ENCODE measurements at regions not wholly inside any gene's neighbourhood (a gene's known extent, or its start where the extent isn't known, plus 50 kb on each side); places are given as distances from the start of the nearest gene placed in this dataset.

DNA sequence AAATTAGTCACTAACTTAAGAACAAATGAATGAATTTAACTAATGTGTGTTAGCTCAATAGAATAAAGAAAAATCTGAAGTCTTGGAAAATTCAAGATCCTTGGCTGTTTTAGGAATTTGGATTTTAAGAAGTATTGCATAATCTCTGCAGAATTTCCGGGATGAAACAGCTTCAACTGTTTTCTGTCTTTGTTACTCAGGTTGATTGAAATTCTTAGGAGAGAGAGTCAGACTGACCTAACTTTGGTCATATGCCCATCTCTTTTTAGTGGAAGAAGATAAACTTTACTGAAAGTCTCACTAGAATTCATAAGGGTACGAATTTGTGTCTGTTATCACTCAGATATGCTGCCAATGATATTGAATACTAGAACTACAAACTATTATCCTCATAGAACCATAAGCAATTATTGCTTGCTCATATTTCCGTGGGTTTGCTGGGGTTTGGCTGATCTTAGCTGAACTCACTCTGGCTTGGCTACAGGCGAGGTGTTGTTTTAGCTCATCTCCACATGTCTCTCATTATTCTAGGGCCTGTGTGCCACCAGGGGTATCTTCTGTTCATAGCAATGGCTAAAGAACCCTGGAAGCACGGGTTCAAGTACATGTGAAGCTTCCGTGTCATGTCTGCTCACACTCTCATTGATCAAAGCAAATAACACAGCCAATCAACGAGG lies 257.4 kb upstream of the NOVA1 start:
- no peak for DNase-seq (ENCODE audit: low read depth, low spot score)

DNA sequence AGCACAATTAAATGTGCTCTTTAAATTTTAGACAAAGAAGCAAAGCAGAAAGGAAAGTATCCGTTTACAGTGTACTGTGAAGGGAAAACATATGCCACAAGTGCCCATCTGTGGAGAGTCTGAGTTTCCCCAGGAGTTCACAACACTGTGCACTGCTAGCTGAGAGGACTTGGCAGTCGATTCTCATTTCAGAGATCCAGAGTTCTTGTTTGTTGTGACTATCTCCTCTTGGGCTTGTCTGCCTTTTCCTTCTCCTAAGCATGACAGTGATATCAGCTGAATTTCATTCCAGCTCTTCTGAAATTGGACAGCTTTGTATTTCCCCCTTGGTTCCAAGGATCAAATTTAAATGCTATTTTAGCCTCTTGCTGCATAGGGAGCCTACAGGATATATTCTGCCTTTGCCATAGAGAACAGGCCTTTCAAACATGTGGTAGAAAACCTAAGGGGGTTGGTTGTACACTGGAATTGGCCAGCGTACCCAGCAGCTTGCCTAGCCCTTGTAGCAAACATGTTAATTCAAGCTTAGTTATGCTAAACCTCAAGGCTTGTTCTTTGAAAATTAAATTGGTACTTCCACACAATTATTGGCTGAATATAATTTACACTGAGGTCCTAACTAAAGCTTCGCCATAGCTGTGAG lies 259.2 kb upstream of the NOVA1 start:
- DNase-seq (ENCODE audit: low read depth, low spot score): no peak

DNA sequence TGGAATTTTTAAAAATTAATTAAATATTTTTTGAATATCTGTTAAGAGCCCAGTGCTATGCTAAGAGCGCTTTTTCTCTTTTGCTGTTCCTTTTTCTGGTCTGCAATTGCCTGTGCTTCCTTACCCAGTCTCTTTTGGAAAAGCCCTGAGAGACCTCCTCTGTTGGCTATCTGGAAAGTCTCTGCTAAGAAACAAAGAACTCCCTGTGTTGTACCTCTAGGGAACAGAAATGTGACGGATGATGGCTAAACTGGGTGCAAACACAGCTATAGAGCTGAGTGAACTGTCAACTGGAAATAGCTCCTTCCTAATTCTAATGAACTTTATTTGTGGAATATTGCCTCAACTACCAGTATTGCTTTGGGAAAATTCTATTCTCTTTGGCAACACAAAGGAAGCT lies 261.6 kb upstream of the NOVA1 start:
- no peak for DNase-seq (ENCODE audit: low read depth, low spot score)

DNA sequence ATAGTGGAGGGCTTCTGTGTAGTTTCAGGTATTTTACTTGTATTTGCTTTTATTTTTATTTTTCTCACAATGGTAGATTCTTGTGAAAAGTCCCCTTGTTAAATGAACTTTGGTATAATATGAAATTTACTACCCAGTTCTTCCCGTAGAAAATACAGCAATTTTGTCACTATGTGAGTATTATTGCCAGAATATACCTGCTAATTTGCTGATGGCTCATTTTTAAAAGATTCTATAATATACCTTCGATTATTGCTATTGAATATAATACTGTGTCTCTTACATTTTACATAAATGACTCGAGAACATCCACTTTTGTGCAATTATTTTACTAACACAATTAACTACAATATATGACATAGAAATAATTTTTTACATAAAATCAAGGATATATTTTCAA lies 262.3 kb upstream of the NOVA1 start:
- no peak for DNase-seq (ENCODE audit: low read depth, low spot score)

DNA sequence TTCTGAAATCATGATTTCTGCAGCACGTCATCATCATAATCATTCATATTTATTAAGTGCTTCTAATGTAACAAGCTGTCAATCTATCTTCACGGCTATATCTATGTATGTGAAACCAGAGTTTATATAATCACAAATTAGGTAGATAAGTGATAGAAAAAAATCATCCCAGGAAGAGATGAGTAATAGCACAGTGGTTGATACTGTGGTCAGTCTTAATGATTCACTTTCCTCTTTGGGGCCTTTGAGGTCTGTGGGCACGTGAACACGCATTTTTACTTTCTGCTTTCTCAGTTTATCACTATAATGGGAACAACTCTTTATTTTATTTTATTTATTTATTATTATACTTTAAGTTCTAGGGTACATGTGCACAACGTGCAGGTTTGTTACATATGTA lies 265.9 kb upstream of the NOVA1 start:
- peak; percentile 50 for DNase-seq (ENCODE audit: low read depth, low spot score)

DNA sequence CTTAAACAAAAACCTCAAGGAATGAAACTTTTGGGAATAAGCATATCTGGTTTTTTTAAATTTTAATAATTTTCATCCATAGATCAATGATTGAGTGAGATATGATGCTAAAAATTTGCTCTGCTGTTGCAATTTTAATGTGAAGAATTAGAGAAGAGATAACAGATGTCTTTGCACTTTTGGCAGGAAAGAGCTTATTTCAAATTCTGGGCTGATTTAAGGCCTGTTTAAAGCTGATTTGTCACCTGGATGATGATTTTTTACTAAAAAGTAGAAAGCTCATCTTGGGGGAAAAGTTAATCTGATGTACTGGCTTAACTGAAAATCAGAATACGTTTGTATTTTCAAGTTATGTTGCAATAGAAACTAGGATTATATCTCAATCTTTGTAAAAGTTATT lies 268.9 kb upstream of the NOVA1 start:
- no peak for DNase-seq (ENCODE audit: low read depth, low spot score)

DNA sequence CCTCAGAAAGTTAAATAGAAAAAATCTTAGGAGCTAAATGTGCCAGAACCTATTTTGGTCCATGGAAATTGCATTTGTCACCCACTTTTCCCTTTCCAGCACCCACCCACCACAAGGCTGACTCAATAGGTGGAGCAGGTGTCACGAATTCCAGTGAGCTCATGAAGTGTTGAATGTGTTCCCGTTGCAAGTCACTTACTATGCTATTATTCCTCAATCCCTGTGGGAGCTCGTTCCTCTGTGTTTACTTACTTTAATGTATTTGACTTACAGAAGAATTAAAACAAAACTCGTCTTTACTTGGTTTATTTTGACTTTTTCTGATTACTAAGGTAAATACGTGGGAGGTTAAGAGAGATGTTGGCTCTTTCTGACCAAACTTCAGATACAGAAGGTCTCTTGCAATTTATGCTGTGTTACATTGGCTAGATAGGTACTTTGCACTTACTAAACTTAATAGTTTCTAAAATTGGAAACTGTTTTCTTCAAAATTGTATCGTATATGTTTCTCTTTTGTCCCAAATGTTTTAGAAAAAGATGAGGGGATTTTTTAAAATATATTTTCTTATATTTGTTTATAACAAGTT lies 269.4 kb upstream of the NOVA1 start:
- peak; percentile 50 for DNase-seq (ENCODE audit: low read depth, low spot score)

DNA sequence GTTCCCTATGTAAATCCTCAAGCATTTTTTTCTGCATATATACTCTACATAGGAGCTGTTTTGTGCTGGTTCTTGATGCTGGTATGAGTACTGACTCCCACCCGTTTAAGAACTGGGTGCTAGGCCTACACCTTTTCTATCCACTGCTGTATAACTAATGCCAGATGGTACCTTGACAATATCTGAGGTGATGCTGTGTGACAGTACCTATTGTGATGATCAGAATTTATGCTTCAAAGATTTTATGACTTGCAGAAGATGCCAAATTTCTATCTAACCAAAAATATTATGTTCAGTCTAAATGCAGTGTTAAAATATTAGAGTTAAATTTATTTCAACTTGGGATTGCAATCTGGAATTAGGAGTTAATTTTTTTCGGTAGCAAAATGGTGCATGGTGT lies 272.3 kb upstream of the NOVA1 start:
- no peak for DNase-seq (ENCODE audit: low read depth, low spot score)

DNA sequence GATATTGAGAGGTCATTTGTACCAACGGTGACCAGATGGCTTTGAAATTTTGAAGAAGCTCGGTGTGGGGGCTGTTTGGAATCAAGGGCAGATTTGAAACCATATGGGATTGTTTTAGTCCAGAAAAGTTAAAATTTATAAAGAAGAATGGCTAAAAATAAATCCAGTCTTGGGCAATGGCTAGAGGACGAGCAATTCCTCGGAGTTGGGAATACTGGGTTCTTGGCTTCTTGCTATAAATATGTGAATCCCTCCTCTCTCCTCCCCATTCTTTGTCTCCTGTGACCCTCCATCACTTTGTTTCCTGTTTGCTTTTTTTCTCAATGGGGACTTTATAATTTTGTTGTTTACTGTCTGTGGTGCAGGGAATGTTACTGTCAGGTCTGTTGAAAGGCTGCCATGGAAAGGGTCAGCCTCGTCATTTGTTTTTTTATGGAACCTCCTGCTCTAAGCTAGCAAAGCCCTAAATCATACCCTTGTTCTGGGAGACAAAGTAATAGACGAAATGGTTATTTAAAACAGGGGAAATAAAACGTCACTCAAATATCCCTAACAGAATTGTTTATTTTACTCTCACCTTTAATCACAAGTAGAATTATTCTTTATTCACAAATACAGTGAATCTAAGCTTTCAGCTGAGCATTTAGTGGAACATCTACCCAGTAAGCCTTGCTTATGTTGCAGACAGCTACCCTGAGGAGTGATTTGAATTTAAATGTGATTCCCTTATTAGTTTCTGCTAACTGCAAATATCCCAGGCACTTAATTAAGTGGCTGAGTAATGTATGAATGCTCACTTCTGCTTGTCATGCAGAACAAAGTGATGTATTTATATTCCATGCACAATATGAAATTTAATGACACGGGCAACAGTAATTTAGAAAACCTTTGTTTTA lies 273.1 kb upstream of the NOVA1 start:
- DNase-seq (ENCODE audit: low read depth, low spot score): no peak

DNA sequence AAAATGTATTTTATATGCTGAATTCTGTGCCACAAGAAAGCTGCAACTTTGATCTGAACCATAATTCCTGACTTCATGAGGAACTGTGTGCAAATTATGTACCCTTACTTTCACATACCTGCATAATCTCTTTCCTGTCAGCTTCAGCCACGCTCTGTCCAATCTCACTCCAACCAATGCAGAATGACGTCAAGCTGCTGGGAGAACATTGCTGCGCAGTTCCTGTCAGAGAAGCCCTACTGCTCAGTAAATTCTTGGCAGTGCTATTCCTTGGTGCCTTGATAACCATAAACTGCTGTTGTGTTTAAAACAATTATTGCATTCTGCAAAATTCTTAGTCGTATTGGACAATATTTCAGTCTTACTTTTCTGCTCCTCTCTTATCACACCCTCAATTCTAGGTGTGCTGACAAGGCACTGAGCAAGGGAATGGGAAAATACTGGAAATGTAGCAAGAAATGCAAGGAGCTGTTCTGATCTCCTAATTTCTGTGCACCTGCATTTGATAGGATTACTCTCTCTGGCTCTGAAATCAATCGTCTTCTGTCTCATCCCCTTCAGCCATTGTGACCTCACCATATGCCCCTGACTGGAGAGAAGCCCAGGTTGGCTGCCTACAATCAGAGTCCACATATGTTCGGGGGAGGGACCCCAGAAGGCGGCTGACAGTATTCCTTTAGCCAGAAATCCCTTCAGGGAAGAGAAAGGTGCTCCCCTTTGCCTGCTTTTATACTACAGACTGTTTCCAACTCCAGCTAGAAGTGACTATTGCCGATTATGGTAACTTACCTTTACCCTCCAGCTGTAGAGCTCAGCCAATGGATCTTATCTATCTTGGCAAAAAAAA lies 274.9 kb upstream of the NOVA1 start:
- DNase-seq (ENCODE audit: low read depth, low spot score): peak; percentile 45

DNA sequence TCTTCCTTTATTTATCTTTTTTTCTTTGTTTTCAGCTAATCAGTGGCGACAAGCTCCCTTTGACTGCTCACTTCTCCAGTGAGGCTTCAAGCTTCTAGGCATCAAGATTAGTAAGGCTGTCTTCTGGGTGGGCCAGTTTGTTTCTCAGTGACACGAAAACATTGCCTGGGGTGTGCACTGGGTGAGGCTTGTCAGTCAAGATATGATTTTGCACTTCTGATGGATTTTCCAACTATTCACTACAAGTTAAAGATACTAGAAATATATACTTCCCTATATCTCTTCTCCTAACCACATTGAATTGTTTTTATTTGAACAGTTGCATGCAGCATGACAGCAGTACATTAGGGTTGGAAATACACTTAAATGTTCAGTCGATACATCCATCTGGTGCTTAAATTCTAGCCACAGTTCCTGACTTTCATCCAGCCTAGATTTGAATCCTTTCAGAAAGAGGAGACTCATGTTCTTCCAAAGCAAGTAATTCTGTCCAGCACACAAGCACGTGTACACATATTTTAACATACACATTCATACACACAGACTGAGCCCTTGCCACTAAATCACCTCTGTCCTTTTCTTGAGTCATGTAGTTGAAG lies 275.6 kb upstream of the NOVA1 start:
- no peak for DNase-seq (ENCODE audit: low read depth, low spot score)

DNA sequence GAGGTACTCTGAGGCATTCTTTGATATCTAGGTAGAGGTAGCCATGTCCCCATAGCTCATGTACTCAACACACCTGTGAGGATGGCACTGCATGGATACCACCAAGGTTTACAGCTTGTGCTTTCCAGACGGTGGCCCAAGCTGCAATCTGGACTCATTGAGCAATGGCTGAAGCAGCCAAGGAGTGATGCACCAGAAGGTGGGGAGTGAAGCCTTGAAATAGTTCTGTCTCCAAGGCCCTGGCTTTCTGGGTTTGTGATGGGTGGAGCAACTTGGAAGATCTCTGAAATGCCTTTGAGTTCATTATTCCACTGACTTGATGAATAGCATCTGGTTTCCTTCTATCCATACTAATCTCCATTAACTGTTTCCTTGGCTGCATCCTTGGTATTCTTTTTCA lies 290.0 kb upstream of the NOVA1 start:
- DNase-seq (ENCODE audit: low read depth, low spot score): no peak

DNA sequence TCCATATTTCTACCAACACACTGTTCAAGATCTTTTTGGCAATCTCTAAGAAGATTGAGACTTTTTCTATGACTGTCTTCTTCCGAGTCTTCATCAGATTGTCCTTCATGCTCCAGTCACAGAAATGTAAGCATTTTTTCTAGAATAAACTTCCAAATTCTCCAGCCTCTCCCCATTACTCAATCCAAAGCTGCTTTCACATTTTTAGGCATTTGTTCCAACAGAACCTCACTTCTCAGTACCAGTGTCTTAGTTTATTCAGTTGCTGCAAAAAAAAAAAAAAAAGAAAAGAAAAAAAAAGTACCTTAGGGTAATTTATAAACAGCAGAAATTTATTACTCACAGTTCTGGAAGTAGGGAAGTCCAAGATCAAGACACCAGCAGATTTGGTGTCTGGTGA lies 290.8 kb upstream of the NOVA1 start:
- no peak for DNase-seq (ENCODE audit: low read depth, low spot score)

DNA sequence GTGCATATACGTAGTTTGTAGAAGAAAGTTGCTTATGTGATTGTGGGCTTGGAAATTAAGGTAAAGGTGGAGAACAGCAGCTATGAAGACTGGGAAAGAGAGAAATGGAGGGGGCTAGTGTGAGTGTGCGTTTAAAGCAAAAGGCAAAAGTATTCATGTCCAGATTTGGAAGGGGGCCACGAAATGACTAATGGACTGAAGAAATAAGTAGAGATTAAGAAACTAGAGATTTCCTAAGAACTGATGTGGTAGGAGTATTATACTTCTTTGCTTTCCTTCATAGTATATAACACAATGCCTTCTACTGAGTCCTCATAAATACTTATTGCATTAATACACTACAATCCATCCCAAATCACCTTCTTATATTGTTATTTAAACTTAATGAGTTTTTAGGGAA lies 298.6 kb upstream of the NOVA1 start:
- DNase-seq (ENCODE audit: low read depth, low spot score): peak; percentile 70

DNA sequence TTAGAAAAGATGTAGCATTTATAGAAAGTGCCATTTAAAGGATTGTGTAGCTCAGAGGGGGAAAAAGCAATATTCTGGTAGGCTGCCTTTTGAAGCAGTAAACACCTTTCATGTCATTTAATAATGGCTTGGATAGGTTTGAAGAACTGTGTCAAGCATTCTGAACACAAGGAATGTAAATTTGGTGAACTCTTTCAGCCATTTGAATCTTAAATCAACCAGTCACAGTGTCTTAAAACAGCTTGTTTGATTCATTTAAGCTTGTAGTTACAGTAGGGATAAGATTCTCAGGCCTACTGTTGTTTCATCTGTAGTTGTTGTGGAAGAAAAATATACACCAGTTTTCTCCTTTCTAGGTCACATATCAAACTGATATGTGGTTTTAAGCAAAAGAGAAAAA lies 299.4 kb upstream of the NOVA1 start:
- peak; percentile 3 for DNase-seq (ENCODE audit: low read depth, low spot score)

DNA sequence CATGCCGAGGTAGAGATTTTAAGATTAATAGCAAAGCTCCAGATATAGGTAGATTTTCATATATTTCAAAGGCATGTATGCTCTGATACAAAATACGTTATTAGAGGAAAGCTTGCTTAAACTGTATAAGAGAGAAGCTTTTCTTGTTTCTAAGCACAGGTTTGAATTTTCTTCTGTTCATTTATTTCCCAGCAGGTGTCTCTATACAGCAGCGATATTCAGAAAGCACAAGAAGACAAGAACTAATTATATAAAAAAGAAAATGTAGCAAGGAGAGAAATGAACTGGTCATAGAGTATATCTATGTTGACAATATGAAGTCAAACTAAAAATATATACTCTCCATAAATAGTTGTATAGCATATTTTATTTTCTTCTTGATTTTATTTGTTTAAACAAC lies 307.4 kb upstream of the NOVA1 start:
- DNase-seq (ENCODE audit: low read depth, low spot score): no peak

DNA sequence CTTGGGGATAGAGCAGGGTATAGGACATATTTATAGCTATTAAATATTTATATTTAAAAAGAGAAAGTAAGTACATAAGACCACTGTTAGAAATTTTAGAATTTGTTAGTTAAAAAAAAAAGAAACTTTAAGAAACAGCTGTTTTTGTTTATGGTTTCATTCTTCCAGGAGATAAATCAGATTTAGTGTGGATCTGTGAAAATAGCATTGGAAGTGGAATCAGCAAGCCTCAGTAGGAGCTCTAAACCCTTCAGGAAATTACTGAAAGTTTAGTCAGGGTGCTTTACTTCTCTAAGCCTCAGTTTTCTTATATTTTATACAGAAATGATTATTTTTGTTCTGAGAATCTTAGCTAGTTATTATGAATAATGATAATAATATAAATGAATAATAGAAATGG lies 316.0 kb upstream of the NOVA1 start:
- no peak for DNase-seq (ENCODE audit: low read depth, low spot score)

DNA sequence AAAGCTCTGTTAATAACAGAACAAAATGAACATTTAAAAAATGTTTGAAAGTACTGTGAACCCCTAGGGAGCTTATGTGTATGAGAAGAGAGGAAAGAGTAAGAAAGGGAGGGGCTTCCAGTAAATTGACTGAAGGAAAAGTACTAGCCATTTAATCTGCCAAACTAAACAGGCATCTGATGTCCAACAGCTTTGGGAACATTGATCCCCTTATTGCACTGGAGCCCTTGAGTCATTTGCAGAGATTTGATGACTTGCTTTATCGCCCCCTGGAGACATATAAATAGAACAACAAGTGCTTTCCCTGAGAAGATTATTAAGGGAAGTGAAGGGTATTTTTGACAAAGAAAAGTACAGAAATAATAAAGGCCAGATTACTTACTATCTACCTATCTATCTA lies 319.3 kb upstream of the NOVA1 start:
- DNase-seq (ENCODE audit: low read depth, low spot score): peak; percentile 9

DNA sequence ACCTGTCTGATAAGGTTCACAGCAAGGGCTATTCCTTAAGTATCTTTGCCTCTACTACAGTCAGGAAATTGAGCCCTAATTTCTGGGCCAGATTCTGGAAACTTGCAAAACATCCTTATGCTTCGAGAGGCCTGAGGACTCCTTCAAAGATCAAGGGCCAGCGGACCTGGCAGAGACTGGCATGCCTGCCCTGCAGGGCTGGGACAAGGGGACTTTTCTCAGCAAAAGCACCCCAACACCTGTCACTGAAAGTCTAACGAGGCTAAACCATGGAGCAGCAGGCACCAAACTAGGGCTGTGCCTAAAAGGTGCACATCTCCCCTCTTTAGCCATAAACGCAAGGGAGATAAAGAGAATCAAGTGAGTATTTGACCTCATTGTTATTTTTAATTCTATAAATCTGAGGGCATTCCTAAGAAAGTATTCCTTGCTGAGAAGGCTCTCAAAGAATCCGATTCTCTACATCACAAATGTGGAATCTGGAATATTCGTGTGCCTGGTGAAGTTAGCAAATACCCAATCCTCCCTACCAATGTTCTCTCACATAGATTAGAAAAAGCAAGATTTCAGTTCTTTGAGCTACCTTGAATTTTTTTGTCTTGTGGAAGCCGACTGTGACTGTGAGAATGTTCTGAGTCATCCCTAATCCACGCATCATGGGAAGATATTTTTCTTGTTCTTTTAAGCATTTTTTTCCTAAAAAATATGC lies 328.2 kb upstream of the NOVA1 start:
- peak; percentile 66 for DNase-seq (ENCODE audit: low read depth, low spot score)

DNA sequence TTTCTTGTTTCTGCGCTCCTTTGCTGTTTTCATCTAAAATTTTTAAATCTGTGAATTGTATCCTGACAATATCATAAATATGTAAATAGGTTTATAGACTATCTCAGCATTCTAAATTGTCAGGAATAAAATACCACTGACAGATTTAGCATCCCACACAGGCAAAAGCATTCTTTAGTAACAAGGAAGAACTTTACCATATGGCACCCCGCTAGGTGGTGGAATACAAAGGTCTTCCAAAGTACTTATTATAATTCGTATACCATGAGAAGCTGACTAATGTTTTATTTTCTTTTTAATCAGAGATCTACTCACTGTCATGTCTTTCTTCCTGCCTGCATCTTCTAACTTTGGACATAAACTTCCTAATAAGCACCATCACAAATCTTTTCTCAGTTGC lies 328.8 kb upstream of the NOVA1 start:
- peak; percentile 1 for DNase-seq (ENCODE audit: low read depth, low spot score)

All from astrocyte of the hippocampus (primary cell).